HG03558 (cell line): ENCODE measurements at regions not wholly inside any gene's neighbourhood (a gene's known extent, or its start where the extent isn't known, plus 50 kb on each side); places are given as distances from the start of the nearest gene placed in this dataset.
"Not testable (repeated sequence)": the region's sequence is repeated elsewhere in the genome, so short reads cannot be mapped to it uniquely, and the experiment has no call there.

Source experiments
- ATAC-seq: cut with Tn5 transposase; IDR thresholded peaks from one replicate; pipeline ENCODE4 v1.9.1; 2021; ENCODE audit warnings: moderate number of reproducible peaks; ENCODE audit not compliant: unreplicated experiment; ENCODE audit errors: extremely low read depth

DNA sequence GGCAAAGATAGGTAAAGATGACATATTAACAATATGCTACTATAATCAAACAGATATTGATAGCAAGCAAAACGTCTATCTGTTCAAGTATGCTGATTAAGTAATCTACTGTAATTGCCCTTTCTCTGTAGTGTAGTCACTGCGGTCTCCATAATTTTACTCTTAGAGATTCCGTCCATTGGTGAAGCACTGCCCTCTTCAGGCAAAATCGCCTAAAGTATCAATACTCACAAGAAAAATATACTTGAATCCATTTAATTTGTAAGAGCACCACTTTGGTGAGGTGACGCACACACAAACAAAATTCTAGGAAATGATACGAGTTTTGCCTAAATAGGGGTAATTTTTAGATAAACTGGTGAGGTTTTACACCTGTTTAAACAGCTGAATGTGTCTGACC, 434.6 kb upstream of the CHRM3 start:
- ATAC-seq, result no peak

DNA sequence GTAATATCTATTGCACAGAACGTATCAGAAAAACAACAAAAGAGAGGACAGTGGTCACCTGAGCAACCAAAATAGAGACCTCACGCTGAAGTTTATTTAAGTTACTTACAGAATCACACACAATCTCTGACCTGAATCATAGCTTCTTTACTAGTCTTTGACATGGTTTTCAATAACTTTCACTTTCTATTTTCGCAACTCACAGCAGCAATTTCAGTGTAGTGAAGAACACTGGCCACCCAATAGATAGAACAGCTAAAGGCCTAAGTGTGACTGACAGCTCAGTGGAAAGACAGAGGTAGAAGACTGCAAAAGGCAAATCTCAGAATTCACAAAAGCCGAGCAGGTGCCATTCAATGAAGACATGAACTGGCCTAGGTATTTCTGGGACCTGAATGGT, 435.6 kb upstream of the CHRM3 start:
- ATAC-seq, result no peak

DNA sequence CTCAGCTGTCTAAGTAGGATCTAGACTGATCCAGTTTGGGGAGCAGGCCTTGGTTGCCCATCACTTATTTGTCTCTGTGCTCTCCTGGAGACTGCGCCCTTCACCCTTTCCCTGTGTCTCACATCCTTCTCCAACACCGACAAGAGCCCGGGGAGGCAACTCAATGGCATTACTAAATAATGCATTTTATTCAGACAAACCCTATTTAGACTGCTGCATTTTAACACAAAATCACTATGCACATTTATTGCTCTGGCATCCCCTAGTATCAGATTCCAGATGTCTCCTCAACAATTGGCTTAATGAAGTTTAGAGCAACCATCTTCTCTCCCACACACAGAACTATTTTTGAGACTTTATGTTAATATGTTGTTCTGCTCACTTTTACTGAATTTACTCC, 436.4 kb upstream of the CHRM3 start:
- ATAC-seq, result no peak

DNA sequence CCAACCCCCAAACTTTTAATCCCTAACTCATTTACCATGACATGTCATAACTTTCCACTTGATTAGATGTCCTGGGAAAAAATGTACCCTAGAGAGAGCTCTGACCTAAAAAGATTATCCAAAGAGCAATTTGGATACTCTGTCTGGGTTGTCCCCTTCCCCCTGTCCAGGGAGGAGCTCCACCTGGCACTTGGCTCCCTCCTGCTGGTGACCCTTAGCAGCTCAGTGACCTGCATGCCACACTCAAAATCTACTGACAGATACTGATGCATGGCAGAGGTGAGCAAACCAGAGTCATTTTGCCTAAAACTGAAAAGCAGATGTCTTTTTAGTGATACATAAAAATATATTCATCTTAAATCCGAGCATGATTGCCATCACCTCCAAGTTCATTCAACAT, 442.3 kb upstream of the CHRM3 start:
- ATAC-seq, result no peak

DNA sequence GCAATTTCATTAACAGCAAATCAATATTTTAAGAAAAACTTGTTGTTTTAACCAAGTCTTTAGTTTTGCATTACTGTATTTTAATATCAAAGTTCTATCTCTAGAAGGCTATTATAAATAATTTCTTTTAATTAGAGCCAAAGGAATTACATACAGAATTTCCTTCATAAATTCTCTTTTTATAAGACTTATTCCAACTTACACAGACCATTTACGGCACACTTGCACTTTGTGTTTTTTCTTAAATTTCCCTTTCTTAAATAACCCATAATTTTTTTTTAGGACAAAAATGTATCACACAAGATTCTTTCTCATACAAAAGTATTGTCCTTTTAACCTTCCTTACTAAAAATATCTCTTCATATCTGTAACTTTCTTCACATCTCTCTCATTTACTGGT, 458.5 kb upstream of the CHRM3 start:
- ATAC-seq, result no peak

DNA sequence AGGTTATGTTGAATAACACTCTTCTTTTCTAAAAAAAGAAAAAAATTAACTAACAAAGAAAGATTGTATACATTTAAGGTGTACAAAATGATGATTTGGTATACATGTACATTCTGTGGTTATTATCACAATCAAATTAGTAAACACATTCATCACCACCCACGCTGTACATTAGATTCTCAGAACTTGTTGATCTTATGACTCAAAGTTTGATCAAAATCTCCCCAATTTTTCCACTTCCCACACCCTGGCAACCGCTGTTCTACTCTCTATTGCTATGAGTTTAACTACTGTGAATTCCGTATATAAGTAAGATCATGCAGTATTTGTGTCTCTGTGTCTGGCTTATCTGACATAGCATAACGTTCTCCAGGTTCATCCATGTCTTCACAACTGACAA, 469.5 kb upstream of the CHRM3 start:
- ATAC-seq, result no peak

DNA sequence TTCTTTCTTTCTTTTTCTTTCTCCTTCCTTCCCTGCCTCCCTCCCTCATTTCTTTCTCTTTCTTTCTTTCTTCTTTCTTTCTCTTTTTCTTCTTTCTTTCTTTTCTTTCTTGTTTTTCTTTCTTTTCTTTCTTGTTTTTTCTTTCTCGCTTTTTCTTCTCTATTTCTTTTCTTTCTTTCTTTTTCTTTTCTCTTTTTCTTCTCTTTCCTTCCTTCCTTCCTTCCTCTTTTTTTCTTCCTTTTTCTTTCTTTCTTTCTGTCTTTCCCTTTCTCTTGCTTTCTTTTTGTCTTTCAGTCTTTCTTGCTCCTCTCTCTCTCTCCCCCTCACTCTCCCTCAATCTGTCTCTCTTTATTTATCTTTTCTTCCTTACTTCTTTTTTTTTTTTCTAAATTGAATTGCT, 472.0 kb upstream of the CHRM3 start:
- no peak for ATAC-seq

DNA sequence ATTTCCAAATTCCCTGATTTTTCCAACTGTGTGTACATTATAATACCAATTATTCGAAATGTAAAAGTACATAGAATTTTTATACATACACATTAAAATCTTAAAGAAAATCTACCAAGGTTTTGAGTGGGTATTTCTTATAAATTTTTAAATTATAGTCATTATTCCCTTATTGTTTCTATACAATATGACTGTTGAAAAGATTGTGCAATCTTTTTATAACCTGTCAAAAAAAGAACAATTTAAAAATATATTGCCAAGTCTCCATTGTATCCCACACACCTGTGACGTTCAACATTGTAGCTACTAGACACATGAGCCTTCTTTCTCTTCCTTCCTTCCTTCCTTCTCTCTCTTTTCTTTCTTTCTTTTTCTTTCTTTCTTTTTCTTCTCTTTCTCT, 473.2 kb upstream of the CHRM3 start:
- ATAC-seq, result no peak

DNA sequence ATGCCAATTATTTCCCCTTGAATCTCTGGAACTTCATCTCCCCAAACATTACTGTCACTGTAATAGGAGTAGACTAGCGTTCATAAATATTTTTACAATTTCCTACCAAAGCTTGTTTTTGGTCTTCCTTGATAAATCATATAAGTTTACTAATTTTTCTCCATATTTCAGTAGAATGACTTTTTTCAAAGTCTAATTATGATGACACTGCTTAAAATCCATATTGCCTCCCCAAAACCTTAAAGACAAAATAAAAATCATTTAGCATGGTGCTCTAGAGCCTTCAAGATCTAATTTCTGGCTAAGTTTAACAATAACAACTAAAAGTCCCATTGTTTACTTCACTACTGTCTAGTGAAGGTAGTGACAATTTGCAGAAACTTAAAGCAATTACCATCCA, 474.2 kb upstream of the CHRM3 start:
- ATAC-seq, result no peak

DNA sequence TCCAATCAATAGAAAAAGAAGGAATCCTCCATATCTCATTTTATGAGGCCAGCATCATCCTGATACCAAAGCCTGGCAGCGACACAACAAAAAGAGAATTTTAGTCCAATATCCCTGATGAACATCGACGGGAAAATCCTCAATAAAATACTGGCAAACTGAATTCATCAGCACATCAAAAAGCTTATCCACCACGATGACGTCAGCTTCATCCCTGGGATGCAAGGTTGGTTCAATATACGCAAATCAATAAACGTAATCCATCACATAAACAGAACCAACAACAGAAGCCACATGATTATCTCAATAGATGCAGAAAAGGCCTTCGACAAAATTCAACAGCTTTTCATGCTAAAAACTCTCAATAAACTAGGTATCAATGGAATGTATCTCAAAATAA, 483.6 kb upstream of the CHRM3 start:
- ATAC-seq, result not testable (repeated sequence)

DNA sequence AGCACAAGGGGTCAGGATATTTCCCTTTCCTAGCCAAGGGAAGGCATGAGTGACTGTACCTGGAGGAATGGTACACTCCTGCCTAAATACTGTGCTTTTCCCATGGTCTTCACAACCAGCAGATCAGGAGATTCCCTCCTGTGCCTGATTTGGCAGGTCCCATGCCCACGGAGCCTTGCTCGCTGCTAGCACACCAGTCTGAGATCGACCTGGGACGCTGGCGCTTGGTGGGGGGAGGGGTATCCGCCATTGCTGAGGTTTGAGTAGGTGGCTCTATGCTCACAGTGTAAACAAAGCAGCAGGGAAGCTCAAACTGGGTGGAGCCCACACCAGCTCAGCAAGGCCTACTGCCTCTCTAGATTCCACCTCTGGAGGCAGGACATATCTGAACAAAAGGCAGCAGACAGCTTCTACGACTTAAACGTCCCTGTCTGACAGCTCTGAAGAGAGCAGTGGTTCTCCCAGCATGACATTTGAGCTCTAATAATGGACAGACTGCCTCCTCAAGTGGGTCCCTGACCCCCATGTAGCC, 486.0 kb upstream of the CHRM3 start:
- ATAC-seq, result no peak

DNA sequence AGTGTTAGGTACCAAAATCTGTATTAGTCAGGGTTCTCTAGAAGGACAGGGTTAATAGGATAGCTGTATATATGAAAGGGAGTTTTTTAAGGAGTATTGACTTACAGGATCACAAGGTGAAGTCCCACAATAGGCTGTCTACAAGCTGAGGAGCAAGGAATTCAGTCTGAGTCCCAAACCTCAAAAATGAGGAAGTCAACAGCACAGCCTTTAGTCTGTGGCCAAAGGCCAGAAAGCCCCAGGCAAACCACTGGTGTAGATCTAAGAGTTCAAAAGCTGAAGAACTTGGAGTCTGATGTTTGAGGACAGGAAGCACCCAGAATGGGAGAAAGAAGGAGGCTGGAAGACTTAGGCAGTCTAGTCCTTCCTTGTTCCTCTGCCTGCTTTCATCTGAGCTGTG, 487.5 kb upstream of the CHRM3 start:
- no peak for ATAC-seq

DNA sequence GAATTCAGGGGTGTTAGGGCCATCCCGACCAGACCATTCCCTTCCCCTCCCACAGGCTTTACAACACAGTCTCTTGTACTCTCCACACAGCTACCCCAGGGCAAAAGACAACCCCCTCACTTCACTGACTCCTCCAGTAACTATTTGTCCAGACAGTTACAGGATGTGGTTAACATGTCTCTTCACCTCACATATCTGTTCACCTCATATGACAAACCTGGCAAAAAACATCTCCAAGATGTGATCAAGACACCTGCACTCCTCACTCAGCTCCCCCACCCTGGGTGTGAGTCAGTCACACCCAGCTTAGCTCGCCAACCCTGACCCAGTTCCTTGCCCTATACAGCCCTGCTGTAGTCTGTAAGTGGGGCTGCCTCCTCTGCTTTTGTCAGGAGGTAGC, 490.5 kb upstream of the CHRM3 start:
- no peak for ATAC-seq

DNA sequence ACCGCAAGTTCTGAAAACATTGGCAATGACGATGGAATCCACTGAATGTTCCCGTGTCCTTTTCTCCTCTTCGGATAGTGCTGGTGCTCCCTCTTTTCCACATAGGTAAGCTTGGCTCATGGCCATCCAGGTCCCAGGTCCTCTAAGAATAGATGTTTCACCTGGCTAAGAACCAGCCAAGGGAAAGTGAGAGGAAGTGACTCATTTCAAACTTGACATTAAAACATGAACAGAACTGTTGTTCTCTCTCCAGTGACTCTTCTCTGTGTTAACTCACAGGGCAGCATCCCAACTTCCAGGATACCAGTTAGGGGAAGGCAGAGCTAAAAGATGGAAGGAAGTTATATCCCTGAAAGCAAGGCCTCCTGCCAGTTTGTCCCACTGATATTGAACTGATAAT, 493.8 kb upstream of the CHRM3 start:
- no peak for ATAC-seq

DNA sequence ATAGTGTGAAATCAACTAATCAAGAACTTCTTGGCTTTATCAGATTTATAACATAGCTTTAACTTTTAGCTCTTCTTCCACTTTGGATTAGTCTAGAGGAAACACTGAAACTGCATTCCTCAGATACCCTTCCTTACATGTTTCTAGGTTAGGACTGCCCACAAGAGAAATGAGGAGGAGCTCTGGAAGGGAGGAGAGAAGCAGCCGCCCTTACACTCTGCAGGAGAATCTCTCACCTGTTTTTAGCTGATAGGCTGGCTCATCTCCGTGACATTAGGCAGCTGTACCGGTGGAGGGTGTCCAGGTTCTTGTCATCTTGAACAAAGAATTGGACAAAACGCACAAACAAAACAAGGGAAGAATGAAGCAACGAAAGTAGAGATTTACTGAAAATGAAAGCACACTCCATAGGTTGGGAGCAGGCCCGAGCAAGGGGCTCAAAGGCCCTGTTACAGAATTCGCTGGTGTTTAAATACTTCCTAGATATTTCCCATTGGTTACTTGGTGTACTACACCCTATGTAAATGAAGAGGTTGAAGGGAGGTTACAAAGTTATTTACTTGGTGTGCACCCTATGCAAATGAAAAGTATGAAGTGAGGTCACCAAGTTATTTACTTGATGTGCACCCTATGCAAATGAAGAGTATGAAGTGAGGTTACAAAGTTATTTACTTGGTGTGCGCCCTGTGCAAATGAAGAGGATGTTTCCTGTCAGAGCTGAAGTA, 524.9 kb upstream of the CHRM3 start:
- ATAC-seq, result no peak

DNA sequence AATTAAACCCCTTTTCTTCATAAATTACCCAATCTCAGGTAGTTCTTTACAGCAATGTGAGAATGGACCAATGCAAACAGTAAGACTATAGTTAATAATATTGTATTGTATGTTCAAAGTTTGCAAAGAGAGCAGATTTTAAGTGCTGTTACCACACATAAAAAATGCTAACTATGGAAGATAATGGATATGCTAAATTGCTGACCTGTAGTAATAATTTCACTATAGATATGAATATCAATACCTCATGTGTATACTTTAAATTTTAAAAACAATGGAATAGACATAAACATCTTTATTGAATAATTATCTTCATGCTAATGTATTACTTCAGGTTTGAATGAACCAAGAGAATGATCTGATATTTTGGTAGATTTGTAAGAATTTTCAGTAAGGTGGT, 552.4 kb upstream of the CHRM3 start:
- ATAC-seq, result no peak

DNA sequence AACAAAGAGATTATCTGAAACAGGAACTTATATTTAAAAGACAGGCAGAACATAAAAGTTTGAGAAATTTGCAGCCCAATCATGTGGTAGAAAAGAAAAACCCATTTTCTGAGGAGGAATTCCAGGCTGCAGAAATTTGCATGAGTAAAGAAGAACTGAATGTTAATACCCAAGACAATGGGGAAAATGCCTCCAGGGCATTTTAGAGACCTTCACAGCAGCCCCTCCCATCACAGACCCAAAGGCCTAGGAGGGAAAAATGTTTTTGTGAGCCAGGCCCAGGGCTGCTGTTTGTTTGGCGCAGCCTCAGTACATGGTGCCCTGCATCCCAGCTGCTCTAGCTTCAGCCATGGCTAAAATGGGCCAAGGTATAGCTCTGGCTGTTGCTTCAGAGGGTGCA, 554.3 kb upstream of the CHRM3 start:
- no peak for ATAC-seq

DNA sequence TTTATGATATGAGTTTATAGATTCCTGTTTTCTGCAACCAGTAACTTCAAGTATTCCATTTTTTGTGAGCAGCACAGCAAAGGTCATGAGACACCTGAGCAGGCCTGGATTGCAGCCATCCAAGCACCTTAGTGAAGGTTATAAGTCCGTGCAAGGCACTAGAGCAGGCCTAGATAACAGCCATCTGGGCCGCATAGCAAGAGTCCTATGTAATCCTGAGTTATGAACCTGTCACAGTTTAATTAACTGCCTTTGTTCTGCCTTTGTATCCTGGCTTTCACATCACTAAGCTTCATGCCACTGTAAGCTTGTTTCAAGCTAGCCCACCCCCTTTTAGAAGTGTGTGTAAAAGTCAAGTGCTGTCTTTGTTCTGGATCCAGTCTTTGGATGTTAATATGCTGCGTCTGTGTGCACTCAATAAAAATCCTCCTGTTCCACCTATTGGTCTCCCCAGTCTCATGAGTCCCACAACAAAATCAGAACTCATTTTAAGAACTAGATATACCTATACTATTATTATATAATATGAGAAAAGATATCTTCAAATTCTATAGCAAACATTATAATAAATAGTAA, 556.2 kb upstream of the CHRM3 start:
- ATAC-seq, result no peak

DNA sequence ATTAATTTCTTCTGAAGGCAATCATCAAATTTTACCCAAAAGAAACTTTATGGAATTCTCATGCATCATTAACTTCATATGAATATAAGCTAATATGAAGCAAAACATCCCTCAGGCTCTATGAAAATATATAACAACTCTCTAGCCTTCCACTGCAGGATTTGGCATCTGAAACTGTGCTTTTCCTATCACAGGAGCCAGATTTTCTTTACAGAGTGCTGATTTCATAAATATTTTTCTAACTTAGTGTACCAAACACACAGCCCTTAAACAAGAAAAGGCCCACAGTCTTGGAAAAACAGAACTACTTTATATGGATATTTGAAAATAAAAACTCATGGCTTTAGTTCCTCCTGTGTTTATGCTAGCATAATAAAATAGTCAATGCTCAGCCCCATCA, 559.5 kb upstream of the CHRM3 start:
- no peak for ATAC-seq

DNA sequence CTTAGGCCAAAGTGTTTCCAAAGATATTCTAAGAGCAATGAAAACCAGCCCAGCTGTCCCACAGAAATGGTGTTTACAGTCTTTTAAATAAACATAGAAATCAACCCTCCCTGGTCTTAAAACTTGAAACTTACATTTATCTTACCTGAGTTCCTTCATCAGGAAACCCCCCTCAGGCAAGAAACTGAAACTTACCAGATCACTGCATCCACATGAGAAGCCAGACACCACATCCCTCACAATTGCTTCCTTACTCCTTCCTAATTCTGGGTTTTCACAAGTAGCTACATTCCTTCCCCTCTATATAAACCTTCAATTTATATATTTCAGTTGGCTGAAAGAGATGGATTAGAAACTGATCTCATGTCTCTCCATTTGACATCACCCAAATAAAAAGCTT, 563.0 kb upstream of the CHRM3 start:
- no peak for ATAC-seq

DNA sequence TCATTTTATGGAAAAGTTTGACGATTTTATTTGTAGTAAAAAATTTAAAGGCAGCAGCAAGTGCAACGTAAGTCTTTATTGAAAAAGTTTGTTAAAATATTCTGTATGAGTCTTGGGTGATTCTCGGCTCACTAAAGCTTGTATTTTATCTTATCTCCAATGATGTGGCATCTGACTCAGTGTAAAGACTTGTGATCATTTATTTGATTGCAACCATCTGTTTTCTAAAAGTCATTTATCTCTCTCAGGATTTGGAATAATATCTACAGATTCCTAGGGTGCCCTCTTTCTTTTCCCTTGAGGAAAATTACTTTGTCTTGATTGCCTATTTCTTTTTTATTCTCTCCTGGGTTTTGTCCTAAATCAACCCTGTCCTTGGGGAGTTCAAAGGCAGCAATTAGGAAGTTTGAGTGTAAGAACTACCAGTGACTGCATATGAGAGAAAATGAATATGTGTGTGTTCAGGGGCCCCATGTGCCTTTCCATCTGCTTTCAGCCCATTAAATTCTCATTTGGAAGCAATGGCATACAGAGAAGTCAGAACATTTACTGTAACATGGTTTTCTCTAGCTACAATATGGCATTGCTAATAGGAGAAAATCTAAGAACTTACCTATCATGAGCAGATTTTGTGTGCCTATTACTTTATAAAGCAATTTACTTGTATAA, 575.0 kb upstream of the CHRM3 start:
- no peak for ATAC-seq

DNA sequence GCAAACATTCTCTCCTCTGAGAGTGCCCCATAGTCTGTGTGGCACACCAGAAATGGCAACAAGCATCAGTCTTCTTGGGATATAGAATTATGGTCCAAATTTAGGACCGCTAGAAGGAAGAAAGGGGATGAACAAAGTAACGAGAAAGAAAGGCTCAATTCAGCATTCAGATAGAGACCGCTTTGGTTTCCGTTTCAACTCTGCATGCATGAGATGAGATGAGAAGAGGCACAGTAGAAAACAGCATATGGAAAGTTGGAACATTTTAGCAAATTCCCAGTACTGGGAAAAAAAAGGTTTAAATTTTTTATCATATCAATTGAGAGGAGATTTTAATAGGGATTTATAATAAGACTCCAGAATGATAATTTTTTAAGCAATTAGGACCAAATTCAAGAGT, 595.5 kb upstream of the CHRM3 start:
- ATAC-seq, result no peak
